Fibroblast of pulmonary artery (primary cell): ENCODE measurements at regions not wholly inside any gene's neighbourhood (a gene's known extent, or its start where the extent isn't known, plus 50 kb on each side); places are given as distances from the start of the nearest gene placed in this dataset.

Experiments
- DNase-seq: peaks from one replicate; pipeline ENCODE4 v3.0.0-alpha.2; 2010; ENCODE audit warnings: low read depth
- H3K4me3 ChIP-seq: replicated peaks from 2 replicates; pipeline ENCODE4 v1.5.1; 2011; ENCODE audit warnings: low read depth, mild to moderate bottlenecking, control low read depth, low read length, moderate library complexity
- CTCF ChIP-seq: IDR thresholded peaks from 2 replicates; pipeline ENCODE4 v1.5.1; 2011; ENCODE audit warnings: mild to moderate bottlenecking, control low read depth, low read length, inconsistent platforms; ENCODE audit errors: missing control alignments

GRCh38 chr6:22437665-22438064 is 131.7 kb upstream of the HDGFL1 start:
- no peak overlapping the region for H3K4me3 ChIP-seq
- TF ChIP-seq CTCF: no peak
- DNase-seq: no peak

GRCh38 chr6:22442826-22443225 is 126.5 kb upstream of the HDGFL1 start:
- no peak for TF ChIP-seq CTCF
- peak; percentile 16 for DNase-seq
- no peak overlapping the region for H3K4me3 ChIP-seq

- peak; percentile 31 for DNase-seq
- no peak overlapping the region for H3K4me3 ChIP-seq
- no peak for TF ChIP-seq CTCF
Measured at GRCh38 chr6:22444330-22444729, 125.0 kb upstream of the HDGFL1 start.

GRCh38 chr6:22445946-22446345 is 123.4 kb upstream of the HDGFL1 start:
- no peak for DNase-seq
- TF ChIP-seq CTCF: no peak
- no peak overlapping the region for H3K4me3 ChIP-seq

GRCh38 chr6:22447249-22448196 is 121.8 kb upstream of the HDGFL1 start:
- peak; percentile 35 for DNase-seq
- no peak overlapping the region for H3K4me3 ChIP-seq
- no peak for TF ChIP-seq CTCF

- DNase-seq: peak; percentile 86
- no peak for TF ChIP-seq CTCF
- H3K4me3 ChIP-seq: no peak overlapping the region
Measured at GRCh38 chr6:22448291-22448711, 121.1 kb upstream of the HDGFL1 start.
